Skin epidermis (tissue), 12 donors: ENCODE measurements at regions not wholly inside any gene's neighbourhood (a gene's known extent, or its start where the extent isn't known, plus 50 kb on each side); places are given as distances from the start of the nearest gene placed in this dataset.
"Not testable (repeated sequence)": the region's sequence is repeated elsewhere in the genome, so short reads cannot be mapped to it uniquely, and the experiment has no call there.

ENCODE experiments used
- H3K27ac ChIP-seq, 21 experiments: fragments of 200-600 bp; sonication (generic) in 11 of 21; one replicate each; pipeline ENCODE4 v1.5.0; 2020; ENCODE audit warnings: mild to moderate bottlenecking in 3 of 21, inconsistent platforms in 2 of 21, moderate library complexity in 2 of 21
- H3K4me3 ChIP-seq, 7 experiments: fragments of 200-600 bp; sonication (generic) in 2 of 7; one replicate each; pipeline ENCODE4 v1.5.0; 2020; ENCODE audit warnings: inconsistent platforms in 2 of 7, mild to moderate bottlenecking in 2 of 7, moderate library complexity in 1 of 7

DNA sequence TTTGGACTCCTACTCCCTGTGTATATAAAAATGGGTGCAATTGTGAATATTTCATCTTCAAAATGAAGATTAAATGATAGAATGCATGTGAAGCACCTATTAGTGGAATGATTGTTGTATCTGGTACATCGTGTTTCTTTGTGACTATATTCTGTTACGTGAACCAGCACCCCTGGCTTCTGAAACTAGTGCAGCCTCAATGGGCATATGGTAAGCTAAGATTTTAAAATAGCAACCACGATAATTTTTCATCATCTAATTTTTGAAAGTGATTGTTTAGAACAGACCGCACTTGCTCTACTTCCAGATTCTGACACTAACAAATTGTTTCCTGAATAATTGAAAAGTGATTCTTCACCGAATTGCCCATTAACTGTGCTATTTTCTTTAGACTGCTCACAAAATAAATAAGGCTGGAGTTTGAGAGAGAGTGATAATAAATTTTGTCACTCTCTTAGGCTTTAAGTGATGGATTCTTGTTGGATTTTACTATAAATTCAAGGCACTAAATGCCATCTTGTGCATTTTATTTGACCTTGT lies 806.1 kb upstream of the LRATD1 start:
- Histone ChIP-seq H3K4me3 (no peak overlapping the region), H3K27ac (no peak overlapping the region)

DNA sequence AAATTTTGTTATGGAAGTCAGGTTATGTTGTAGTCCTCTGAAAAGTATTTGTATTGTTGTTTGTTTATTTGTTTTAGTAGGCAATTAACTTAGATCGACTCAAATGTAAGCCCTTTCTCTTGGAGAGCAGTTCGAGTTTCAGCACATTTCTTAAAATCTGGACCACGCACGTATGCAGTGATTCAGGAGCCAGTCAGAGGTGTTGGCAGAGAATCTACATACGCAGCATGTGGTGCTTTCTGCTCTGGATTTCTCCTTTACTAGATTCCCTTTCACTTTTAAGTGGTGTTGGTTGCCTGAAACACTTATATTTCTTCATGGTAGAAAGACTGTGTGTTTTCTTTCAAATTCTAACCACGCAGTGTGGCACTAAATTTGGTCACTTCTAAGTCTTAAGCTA lies 773.9 kb upstream of the LRATD1 start:
- Histone ChIP-seq H3K27ac (no peak overlapping the region), H3K4me3 (no peak overlapping the region)

DNA sequence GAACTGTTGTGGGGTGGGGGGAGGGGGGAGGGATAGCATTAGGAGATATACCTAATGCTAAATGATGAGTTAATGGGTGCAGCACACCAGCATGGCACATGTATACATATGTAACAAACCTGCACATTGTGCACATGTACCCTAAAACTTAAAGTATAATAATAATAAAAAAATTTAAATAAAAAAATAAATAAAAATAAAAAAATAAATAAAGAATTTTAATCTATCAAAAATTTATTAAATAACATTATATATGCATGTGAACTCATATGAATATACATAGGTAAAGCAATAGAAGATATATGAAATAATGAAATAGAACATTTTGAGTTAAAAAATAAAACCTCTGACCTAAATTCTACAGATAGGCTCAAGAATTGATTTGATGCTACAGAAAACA lies 764.2 kb upstream of the LRATD1 start:
- not testable (repeated sequence) for H3K4me3 ChIP-seq

DNA sequence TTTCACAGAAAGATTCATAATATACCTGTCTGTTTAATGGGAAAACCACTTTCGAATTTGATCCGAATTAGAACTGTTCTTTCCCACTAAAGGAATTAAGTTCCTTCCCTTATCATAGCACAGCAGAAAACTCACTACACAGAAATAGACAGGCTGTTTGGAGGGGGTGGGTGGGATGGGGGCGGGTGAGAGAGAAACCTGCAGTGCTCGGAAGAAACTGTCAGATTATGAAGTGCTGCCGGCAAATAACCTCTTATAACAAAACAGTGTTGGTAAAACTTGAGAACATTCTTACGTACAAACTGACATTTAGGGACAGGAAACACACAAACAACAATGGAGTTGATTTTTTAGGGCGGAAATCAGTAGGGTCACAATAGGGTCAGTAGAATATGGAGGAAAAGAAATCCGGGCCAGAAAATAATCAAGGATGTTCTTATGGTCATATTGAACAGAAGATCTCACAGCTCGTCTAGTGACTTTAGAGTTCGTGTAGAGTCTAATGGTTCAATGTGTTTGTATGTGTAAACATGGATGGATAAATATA lies 756.0 kb upstream of the LRATD1 start:
- no peak overlapping the region for H3K4me3 ChIP-seq

More for the DNA sequence above, 764.2 kb upstream of the LRATD1 start:
- H3K27ac ChIP-seq = not testable (repeated sequence)

DNA sequence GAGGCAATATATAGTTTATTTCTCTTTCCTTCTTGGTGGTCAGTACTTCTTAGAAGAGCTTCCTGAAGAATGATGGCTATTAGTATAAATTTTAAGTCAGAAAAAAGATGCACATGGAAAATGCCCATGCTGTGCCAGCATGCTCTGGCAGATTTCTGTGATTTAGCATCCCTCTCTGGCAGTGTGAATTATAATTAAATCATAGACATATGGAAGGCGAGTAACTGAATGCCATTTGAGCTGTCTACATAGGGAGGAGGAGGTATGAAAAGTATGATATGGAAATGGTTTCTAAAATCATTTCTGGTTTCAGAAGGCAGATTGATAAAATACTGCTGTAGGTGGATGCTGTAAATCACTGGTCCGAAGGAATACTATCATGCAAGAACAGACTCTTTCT lies 754.9 kb upstream of the LRATD1 start:
- H3K27ac ChIP-seq = no peak overlapping the region

More for the DNA sequence above, 756.0 kb upstream of the LRATD1 start:
- no peak overlapping the region for H3K27ac ChIP-seq

DNA sequence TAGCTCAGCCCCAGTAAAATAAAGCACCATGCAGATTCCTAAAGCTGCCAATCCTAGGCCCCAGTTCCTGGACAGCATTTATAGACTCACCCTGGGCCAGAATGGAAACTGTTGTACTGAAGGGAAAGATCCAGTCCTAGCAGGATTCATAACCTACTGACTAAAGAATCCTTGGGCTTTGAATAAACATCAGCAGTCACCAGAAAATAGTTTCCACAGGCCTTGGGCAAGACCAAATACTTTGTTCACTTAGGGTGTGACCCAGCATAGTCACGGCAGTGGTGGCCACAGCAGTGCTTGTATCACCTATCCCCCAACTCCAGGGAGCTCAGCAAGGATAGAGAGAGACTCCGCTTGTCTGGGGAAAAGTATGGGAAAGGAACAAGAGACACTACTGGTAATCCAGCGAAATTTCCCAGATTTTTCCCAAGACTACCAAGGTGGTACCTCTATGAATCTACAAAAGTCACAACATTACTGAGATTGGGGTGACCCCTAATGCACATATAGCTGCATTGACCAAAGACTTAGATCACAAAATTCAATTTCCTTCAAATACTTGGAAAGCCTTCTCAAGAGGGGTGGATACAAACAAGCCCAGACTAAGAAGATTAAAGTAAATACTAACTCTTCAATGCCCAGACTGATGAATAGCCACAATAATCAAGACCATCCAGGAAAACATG lies 748.1 kb upstream of the LRATD1 start:
- Histone ChIP-seq H3K27ac (no peak overlapping the region), H3K4me3 (no peak overlapping the region)

More for the DNA sequence above, 754.9 kb upstream of the LRATD1 start:
- H3K4me3 ChIP-seq = no peak overlapping the region

DNA sequence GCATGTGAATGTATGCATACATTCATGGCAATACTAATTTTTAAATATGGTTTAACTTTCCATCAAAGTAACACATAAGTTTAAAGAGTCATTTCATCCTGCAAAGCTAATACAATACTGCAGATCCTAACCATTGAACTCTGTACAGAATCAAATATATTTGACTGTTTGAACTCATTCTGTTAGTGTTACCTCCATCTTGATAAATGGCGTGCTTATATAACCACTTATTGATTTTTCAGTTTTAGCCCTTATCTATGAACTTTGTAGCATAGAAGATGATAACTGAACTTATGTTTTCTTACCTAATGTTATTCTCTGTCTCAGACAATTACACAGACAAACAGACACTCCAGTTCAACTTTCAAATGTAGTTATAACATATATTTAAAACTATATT lies 731.0 kb upstream of the LRATD1 start:
- no peak overlapping the region for H3K27ac ChIP-seq
- no peak overlapping the region for H3K4me3 ChIP-seq

DNA sequence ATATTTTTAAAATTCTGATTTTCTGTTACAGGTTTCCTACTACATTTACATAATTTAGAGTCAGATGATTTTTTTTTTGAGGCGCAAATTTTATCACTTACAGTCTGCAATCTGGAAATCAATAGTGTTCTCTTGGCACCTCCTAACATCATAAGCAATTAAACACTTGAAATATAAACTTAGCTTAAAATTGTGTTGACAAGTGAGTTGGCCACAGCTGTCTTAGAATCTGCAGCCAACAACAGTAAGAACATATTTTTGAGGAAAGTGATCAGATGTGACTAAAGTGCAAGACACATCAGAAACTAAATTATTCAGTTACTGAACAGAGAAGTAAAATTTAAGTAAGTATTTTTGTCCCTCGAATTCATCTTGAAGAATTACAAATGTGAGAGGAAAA lies 726.7 kb upstream of the LRATD1 start:
- no peak overlapping the region for H3K27ac ChIP-seq

DNA sequence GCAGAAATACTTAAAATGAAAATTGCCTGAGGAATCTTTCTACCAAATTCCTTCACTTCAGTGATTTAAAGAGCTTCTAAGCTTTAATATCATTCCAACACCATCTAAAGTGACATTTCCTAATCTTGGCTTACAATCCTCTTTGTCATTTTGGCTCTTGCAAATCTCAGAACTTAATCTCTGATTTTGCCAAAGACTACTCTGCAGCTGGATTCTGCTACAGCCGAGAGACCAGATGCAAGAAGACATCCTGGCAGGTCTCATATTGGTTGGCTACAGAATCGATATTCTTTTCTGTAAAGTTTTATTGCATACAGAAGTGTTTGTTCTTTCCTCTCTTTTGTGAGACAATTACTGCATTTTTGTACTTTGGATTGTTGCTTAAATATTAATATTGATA lies 716.5 kb upstream of the LRATD1 start:
- H3K4me3 ChIP-seq = no peak overlapping the region

More for the DNA sequence above, 726.7 kb upstream of the LRATD1 start:
- no peak overlapping the region for H3K4me3 ChIP-seq

DNA sequence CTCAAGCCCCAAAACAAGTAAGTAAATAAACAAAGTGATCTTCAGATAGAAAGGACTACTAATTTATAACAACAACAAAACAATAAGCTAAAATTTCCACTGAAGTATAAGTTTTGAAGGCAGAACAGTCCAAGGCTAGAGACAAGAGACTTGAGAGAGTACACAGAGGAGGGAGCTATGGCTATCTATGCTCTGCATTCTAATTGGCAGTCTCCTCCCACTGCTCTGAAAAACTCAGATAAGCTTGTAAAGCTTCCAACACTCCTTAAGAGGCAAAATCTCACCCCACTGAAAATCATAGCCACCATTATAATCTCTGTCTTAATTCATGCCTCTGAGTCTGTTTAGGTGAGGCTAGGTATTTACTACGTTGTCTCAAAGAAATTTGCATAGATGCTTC lies 714.6 kb upstream of the LRATD1 start:
- no peak overlapping the region for H3K4me3 ChIP-seq

More for the DNA sequence above, 716.5 kb upstream of the LRATD1 start:
- H3K27ac ChIP-seq = no peak overlapping the region

DNA sequence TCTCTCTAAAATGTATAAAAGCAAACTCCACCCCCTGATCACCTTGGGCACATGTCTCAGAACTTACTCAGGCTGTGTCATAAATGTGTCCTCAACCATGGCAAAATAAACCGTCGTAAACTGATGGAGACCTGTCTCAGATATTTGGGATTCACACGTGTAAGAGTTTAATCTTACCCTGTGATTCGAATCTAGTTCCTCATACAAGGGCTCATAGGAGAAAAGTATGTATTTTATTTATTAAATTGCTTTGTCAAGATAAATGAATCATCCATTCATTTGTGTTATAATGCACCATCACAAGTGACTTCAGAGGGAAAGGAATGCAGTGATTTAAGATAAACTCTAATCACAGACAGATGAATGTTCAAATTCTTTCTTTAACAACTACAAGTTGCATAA lies 712.5 kb upstream of the LRATD1 start:
- Histone ChIP-seq H3K4me3 (no peak overlapping the region), H3K27ac (no peak overlapping the region)

More for the DNA sequence above, 714.6 kb upstream of the LRATD1 start:
- H3K27ac ChIP-seq = no peak overlapping the region

DNA sequence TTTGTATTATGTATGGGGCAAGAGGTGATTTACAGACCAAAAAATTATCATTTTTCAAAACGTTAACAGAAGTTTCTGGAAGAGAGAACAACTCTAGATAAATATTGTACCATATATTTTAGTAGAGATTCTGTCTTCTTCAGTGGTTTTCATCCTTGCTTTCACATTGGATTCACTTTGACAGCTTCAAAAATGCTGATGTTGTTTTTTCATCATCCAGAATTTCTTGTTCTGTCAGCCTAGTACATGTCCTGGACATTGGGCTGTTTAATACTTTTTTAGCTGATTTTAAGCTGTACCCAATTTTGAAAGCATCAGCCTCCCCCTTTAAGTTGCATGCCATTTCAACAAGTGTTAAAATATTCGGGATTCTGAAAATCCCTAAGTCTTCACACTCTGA lies 711.3 kb upstream of the LRATD1 start:
- Histone ChIP-seq H3K4me3 (no peak overlapping the region), H3K27ac (no peak overlapping the region)

DNA sequence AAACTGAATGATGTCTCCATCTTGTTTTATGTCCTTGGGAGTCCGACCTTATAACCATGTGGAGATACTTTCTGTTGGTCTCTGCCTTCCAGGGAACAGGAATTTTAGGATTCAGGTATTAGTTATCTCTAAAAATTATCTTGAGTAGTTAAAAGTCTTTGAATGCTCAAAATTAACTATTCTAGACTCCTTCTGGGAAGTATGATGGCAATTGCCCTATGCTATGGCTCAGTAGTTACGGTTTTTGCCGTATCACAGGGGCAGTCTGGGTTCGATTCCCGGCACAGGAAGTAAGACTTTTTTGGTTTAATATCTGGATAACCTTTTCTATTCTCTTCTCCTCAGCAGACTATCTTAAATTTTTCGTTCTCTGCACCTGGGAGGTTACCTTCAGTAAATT lies 708.7 kb upstream of the LRATD1 start:
- no peak overlapping the region for H3K27ac ChIP-seq
- no peak overlapping the region for H3K4me3 ChIP-seq

DNA sequence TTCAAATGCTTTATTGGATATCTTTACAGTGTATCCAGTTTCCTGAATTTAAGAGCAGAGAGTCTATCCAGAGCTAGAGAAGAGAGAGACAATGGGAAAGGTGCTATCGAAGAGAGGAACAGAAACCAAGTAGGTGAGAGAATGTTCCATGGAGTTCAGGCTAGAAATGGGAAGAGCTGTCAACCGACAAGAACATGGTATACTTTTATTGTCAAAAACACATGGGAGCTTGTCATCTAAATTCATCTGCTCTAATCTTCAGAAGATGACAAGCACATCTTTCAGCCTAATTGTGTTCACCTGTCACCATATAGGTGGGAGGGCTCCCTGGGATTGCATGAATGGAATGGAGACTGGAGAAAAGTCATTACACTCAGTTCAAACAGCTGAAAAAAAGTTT lies 690.4 kb upstream of the LRATD1 start:
- Histone ChIP-seq H3K27ac (no peak overlapping the region), H3K4me3 (no peak overlapping the region)

DNA sequence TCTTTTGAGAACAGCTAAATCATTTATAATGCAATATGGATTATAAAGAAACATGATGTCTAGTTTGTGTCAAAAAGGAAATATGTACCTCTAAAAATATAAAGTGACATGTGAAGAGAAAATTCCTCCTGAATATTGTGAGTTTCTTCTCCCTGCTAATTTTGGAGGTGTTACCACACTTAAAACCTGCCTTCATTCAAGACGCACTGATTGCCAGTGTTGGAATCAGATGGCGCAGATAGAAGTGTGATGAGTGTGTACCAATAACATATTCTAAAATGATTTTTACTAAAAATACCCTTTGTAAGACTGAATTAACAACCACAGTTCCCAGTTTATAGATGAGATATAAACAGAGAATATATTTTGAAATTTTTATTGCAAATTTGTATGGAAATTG lies 681.8 kb upstream of the LRATD1 start:
- H3K27ac ChIP-seq = no peak overlapping the region
- H3K4me3 ChIP-seq = no peak overlapping the region

DNA sequence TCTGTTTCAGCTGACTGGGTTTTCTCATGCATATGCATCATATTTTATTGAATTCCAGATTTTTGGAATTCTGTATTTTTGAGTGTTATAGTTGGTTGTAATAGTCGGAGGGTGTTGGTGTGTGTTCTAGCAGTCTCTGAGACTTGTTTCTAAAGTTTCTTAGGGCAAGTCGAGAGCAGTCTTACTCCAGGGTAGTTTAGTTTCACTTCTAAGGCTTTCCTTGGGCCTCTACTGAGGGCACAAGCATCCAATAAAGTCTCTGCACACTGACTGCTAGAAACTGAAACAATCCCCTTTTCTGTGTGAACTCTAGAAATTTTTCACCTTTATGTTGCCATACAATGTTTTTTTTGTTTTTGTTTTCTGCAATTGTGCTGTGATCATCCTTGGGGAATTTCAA lies 663.7 kb upstream of the LRATD1 start:
- no peak overlapping the region for H3K4me3 ChIP-seq
- no peak overlapping the region for H3K27ac ChIP-seq

DNA sequence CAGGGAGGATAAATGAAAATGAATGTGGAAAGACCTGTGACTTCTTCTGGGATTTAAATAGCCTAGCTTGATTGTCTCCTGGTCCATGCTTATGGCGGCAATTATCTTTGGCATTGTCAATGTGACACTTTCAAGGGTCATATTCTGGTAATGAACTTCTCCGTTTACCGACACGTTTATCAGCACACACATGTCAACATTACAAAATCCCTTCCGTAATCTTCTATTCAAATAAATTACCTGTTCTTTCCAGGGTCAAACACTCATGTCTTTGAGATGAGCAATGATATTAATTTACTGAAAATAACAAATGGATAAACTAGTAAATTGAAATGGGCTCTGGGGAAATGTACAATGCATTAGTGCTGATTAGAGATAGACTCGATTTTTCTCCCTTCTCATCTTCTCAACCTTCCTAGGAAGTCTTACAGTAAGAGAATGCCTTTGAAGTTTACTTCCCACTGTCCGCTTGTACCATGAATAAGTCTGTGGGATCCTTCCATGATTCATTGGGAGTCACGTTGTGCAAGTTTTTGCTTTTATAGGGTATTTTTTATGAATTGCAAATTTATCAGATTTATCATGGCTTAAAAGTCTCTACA lies 646.3 kb upstream of the LRATD1 start:
- Histone ChIP-seq H3K27ac (no peak overlapping the region), H3K4me3 (no peak overlapping the region)

DNA sequence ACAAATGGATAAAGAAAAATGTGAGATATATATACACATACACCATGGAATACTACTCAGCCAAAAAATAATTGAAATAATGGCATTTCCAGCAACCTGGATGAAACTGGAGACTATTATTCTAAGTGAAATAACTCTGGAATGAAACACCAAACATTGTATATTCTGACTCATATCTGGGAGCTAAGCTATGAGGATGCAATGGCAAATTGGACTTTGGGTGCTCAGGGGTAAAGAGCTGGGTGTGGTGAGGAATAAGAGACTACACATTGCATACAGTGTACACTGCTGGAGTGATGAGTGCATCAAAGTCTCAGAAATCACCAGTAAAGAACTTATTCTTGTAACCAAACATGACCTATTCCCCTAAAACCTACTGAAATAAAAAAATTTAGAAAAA lies 636.0 kb upstream of the LRATD1 start:
- no peak overlapping the region for H3K27ac ChIP-seq
- H3K4me3 ChIP-seq = no peak overlapping the region

DNA sequence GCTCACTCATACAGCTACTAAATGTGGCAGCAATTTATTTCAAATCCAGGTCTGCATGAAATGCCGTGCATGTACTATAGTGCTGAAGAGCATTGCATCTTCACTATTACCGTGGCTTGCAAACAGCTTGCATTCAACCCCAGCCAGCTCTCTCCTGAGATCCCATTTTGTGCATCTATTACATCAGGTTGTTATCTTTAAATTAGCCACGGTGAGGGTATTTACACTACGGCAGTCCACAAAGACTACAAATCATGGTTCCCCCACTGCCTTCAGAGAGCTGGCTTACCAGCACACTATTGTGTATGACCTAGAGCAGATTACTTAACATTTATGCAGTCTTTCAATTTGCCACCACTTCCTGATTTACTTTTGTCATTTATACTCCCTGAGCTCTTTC lies 621.3 kb upstream of the LRATD1 start:
- Histone ChIP-seq H3K4me3 (no peak overlapping the region), H3K27ac (no peak overlapping the region)

DNA sequence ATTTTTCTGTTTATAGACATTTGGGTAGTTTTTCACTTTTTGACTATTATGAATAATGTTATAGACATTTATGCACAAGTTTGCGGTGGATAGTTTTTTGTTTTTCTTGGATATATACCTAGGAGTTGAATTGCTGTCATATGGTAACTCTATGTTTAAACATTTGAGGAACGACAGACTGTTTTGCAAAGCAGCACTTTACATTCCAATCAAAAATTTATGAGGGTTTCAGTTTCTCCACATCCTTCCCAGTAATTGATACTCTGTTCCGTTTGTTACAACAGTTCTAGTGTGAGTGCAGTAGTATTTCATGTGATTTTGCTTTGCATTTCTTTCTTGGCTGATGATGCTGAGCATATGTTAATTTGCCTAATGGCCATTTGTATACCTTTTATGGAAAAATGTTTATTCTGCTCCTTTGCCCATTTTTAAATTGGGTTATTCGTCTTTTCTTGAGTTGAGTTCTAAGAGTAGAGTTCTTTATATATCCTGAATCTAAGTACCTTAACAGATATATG lies 617.3 kb upstream of the LRATD1 start:
- Histone ChIP-seq H3K27ac (no peak overlapping the region), H3K4me3 (no peak overlapping the region)
